Stomach (tissue), 4 donors: ENCODE measurements at regions not wholly inside any gene's neighbourhood (a gene's known extent, or its start where the extent isn't known, plus 50 kb on each side); places are given as distances from the start of the nearest gene placed in this dataset.

ENCODE experiments used
- POLR2A ChIP-seq, 4 donors: fragments of 450-650 bp; IDR thresholded peaks; one replicate each; pipeline ENCODE4 v1.6.1; 2016; ENCODE audit warnings: antibody characterized with exemption in 4 of 4, control low read depth in 2 of 4, mild to moderate bottlenecking in 1 of 4, moderate library complexity in 1 of 4
- TF ChIP-seq, protein P1 (sequence below), 7 experiments: fragments of 450-650 bp in 4 of 7; fragments of 200-600 bp in 3 of 7; sonication (generic) in 3 of 7; IDR thresholded peaks; one replicate each; pipeline ENCODE4 v1.5.1; 2016 to 2019; ENCODE audit warnings: antibody characterized with exemption in 7 of 7, control low read depth in 2 of 7, mild to moderate bottlenecking in 1 of 7

DNA sequence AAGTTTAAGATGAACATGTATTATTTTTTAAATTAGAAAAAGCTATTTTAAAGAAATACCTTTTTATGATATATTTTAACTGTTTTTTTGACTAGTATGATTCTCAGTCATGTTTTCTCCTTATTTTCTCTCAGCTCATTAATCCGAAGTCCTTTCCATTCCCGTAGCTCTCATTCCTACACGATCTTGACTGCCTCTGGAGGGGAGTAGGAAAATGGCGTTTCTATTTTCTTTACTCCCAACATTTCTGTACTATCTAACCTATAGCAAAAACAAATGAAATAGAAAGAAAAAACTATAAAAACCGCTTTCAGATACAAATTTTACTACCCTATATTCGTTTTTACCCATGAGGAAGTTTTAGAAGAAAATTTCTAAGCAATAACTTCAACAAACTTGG is 343.8 kb downstream of the RBM26 start:
- TF ChIP-seq, protein P1, sequence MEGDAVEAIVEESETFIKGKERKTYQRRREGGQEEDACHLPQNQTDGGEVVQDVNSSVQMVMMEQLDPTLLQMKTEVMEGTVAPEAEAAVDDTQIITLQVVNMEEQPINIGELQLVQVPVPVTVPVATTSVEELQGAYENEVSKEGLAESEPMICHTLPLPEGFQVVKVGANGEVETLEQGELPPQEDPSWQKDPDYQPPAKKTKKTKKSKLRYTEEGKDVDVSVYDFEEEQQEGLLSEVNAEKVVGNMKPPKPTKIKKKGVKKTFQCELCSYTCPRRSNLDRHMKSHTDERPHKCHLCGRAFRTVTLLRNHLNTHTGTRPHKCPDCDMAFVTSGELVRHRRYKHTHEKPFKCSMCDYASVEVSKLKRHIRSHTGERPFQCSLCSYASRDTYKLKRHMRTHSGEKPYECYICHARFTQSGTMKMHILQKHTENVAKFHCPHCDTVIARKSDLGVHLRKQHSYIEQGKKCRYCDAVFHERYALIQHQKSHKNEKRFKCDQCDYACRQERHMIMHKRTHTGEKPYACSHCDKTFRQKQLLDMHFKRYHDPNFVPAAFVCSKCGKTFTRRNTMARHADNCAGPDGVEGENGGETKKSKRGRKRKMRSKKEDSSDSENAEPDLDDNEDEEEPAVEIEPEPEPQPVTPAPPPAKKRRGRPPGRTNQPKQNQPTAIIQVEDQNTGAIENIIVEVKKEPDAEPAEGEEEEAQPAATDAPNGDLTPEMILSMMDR (IDR thresholded peaks at IDR 0.05): no peak
- TF ChIP-seq POLR2A (IDR thresholded peaks at IDR 0.05): no peak
